Panc1 (cell line): ENCODE measurements at regions not wholly inside any gene's neighbourhood (a gene's known extent, or its start where the extent isn't known, plus 50 kb on each side); places are given as distances from the start of the nearest gene placed in this dataset.

ENCODE experiments used
- ATAC-seq: fragments of 200-7000 bp; cut with Tn5 transposase; 2 replicates; pipeline ENCODE4 v1.9.1; 2020; ENCODE audit warnings: mild to moderate bottlenecking, moderate library complexity
- BruUV-seq: library from RNA; stranded (reverse); fragments of 400-500 nt; replicated peaks from 2 replicates; lab custom pipeline; 2021; lab: Mats Ljungman, UMichigan
- CTCF ChIA-PET: fragments of 300-600 bp; sonication (Branson Sonifier 250); formaldehyde crosslinking; loops from one replicate; lab custom pipeline; 2022; ENCODE audit warnings: antibody characterized with exemption; lab: Charles Lee
- POLR2A ChIA-PET: fragments of 300-600 bp; sonication (Branson Sonifier 250); formaldehyde crosslinking; loops from one replicate; lab custom pipeline; 2022; ENCODE audit warnings: antibody characterized with exemption; lab: Charles Lee
- DNase-seq: peaks from one replicate; pipeline ENCODE4 v3.0.0-alpha.2; 2010; ENCODE audit warnings: low read depth, low spot score
- H3K27ac ChIP-seq: 2 replicates; pipeline ENCODE4 v1.5.1; 2011; ENCODE audit warnings: mild to moderate bottlenecking, low read length, inconsistent platforms
- H3K27me3 ChIP-seq: fragments of 200-500 bp; sonication (Bioruptor generic); 2 replicates; pipeline ENCODE4 v1.6.0; 2014; ENCODE audit warnings: low read length, inconsistent platforms; ENCODE audit not compliant: control insufficient read depth, insufficient read depth
- H3K36me3 ChIP-seq: fragments of 200-500 bp; sonication (Bioruptor generic); 2 replicates; pipeline ENCODE4 v1.5.1; 2014; ENCODE audit warnings: inconsistent platforms, mild to moderate bottlenecking, low read length, moderate library complexity; ENCODE audit not compliant: control insufficient read depth, insufficient read depth
- H3K4me1 ChIP-seq: 2 replicates; pipeline ENCODE4 v1.5.1; 2011; ENCODE audit warnings: inconsistent platforms, mild to moderate bottlenecking, low read length, moderate library complexity; ENCODE audit not compliant: control insufficient read depth, insufficient read depth
- H3K4me3 ChIP-seq, 2 experiments: 2 replicates each; pipeline ENCODE4 v1.5.1; 2011 to 2012; ENCODE audit warnings: low read depth in 2 of 2, low read length in 2 of 2, mild to moderate bottlenecking in 2 of 2, inconsistent platforms in 1 of 2, moderate library complexity in 1 of 2
- H3K9me3 ChIP-seq: fragments of 200-500 bp; sonication (Bioruptor generic); 2 replicates; pipeline ENCODE4 v1.5.1; 2014; ENCODE audit warnings: low read depth, mild to moderate bottlenecking, inconsistent platforms, low read length, moderate library complexity; ENCODE audit not compliant: control insufficient read depth, insufficient read depth
- CTCF ChIP-seq: fragments of 450-650 bp; IDR thresholded peaks from 2 replicates; pipeline ENCODE4 v1.5.1; 2017; ENCODE audit warnings: mild to moderate bottlenecking
- POLR2AphosphoS5 ChIP-seq: IDR thresholded peaks from 2 replicates; pipeline ENCODE4 v1.6.1; 2012; ENCODE audit warnings: mild to moderate bottlenecking, low read depth, low read length, moderate library complexity
- SIN3A ChIP-seq: IDR thresholded peaks from 2 replicates; pipeline ENCODE4 v1.6.1; 2012; ENCODE audit warnings: low read depth, mild to moderate bottlenecking, low read length, moderate library complexity, borderline replicate concordance; ENCODE audit not compliant: insufficient read depth
- TCF7L2 ChIP-seq: IDR thresholded peaks from 2 replicates; pipeline ENCODE4 v1.6.1; 2011; ENCODE audit warnings: mild to moderate bottlenecking, low read depth, low read length, inconsistent platforms
- in situ Hi-C: cut with HindIII; loops from 2 replicates; pipeline ENCODE4 v1.10.0; 2016; ENCODE audit warnings: low sequenced_read_pairs, low pct_unique_long_range_greater_than_20kb
- intact Hi-C: fragments of 100-400 bp; cut with micrococcal nuclease; formaldehyde crosslinking; loops from one replicate; pipeline ENCODE4 v1.10.0; 2022; ENCODE audit not compliant: unreplicated experiment
- TF ChIP-seq, protein P1 (sequence below), 2 experiments: IDR thresholded peaks; 2 replicates each; pipeline ENCODE4 v1.6.1; 2011 to 2012; ENCODE audit warnings: low read depth in 2 of 2, control low read depth in 1 of 2, low read length in 1 of 2, mild to moderate bottlenecking in 1 of 2, moderate library complexity in 1 of 2; ENCODE audit not compliant: insufficient read depth in 1 of 2

DNA sequence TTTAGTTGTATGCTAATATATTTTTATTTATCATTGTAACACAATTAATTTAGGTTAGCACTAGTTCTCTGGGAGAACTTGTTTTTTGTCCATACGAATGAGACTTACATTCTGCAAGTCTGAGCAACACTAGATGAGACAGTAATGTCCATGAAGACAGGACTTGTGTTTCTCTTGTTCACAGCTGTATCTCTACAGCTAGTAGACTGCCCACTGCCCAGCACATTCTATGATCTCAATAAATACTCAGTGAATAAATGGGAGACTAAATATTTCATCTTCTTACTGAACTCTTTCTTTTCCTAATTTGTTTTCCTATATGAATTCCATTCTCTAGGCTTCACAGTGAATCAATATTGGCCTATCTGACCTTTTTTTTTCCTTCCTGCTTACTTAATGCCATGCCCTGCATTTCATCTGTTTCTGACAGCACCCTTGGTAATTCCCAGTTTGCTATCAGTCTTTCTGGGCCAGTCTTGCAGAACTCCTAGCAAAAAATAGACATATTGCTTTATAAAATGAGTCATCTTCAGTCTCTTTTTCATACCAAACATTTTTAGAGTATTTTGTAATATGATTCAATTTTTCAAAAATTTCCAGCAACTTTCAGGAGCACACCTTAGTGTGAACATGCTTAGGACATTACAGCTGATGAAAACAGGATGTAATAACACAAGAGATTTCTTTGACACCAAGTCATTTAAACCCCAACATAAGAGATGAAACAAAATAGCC lies 185.5 kb upstream of the ATP2B1 start:
- no TSS peak for BruUV-seq
- no peak overlapping the region for H3K4me3 ChIP-seq
- ChIA-PET POLR2A (no interaction called here), CTCF (no interaction called here)
- ATAC-seq (no peak), DNase-seq (no peak)
- intact Hi-C loops (no loop called here), in situ Hi-C loops (no loop called here)
- no peak for TF ChIP-seq POLR2AphosphoS5
- TF ChIP-seq, protein P1, sequence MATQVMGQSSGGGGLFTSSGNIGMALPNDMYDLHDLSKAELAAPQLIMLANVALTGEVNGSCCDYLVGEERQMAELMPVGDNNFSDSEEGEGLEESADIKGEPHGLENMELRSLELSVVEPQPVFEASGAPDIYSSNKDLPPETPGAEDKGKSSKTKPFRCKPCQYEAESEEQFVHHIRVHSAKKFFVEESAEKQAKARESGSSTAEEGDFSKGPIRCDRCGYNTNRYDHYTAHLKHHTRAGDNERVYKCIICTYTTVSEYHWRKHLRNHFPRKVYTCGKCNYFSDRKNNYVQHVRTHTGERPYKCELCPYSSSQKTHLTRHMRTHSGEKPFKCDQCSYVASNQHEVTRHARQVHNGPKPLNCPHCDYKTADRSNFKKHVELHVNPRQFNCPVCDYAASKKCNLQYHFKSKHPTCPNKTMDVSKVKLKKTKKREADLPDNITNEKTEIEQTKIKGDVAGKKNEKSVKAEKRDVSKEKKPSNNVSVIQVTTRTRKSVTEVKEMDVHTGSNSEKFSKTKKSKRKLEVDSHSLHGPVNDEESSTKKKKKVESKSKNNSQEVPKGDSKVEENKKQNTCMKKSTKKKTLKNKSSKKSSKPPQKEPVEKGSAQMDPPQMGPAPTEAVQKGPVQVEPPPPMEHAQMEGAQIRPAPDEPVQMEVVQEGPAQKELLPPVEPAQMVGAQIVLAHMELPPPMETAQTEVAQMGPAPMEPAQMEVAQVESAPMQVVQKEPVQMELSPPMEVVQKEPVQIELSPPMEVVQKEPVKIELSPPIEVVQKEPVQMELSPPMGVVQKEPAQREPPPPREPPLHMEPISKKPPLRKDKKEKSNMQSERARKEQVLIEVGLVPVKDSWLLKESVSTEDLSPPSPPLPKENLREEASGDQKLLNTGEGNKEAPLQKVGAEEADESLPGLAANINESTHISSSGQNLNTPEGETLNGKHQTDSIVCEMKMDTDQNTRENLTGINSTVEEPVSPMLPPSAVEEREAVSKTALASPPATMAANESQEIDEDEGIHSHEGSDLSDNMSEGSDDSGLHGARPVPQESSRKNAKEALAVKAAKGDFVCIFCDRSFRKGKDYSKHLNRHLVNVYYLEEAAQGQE (IDR thresholded peaks at IDR 0.05; ENCODE audit: insufficient read depth in 1 of 2, low read depth in 2 of 2, low read length in 1 of 2) = no peak
- TF ChIP-seq TCF7L2 = no peak
- no peak for TF ChIP-seq SIN3A
- no peaks in the 10 kb centered on the region; the same call in 1 of the 2 replicates for H3K36me3 ChIP-seq
- 0 out of 2 replicates have a peak, but pooled peaks cover 3% of the 10 kb centered on the region for H3K4me1 ChIP-seq
- H3K9me3 ChIP-seq = no peaks in the 10 kb centered on the region
- H3K27me3 ChIP-seq = no peaks in the 10 kb centered on the region
- no peak overlapping the region for H3K27ac ChIP-seq

GRCh38 chr12:89892436-89892835 lies 183.8 kb upstream of the ATP2B1 start:
- Histone ChIP-seq H3K27me3 (no peaks in the 10 kb centered on the region), H3K9me3 (no peaks in the 10 kb centered on the region), H3K36me3 (no peaks in the 10 kb centered on the region; the same call in 1 of the 2 replicates), H3K4me1 (0 out of 2 replicates have a peak, but pooled peaks cover 3% of the 10 kb centered on the region), H3K4me3 (no peak overlapping the region), H3K27ac (no peak overlapping the region)
- in situ Hi-C loops = no loop called here
- TF ChIP-seq POLR2AphosphoS5 = no peak
- no peak for TF ChIP-seq TCF7L2
- TF ChIP-seq CTCF = no peak
- no peak for TF ChIP-seq SIN3A
- TF ChIP-seq, protein P1 (IDR thresholded peaks at IDR 0.05; ENCODE audit: insufficient read depth in 1 of 2, low read depth in 2 of 2, low read length in 1 of 2) = no peak
- no TSS peak for BruUV-seq
- ATAC-seq (no peak), DNase-seq (no peak)
- ChIA-PET CTCF (no interaction called here), POLR2A (no interaction called here)
- intact Hi-C loops = no loop called here
